ENCODE measurements at regions not wholly inside any gene's neighbourhood (a gene's known extent, or its start where the extent isn't known, plus 50 kb on each side); places are given as distances from the start of the nearest gene placed in this dataset.

GRCh38 chr11:90363739-90364138 is 140.9 kb upstream of the CHORDC1 start:
- TF ChIP-seq CREB1 (IDR thresholded peaks at IDR 0.05; ENCODE audit: low read depth) (no peak), EGR1 (IDR thresholded peaks at IDR 0.05) (no peak), TEAD4 (IDR thresholded peaks at IDR 0.05) (no peak), REST (IDR thresholded peaks at IDR 0.05; ENCODE audit: low read depth) (no peak), USF1 (IDR thresholded peaks at IDR 0.05) (no peak), MAX (IDR thresholded peaks at IDR 0.05) (no peak), TAF1 (IDR thresholded peaks at IDR 0.05; ENCODE audit: low read depth) (no peak)

Data from Ishikawa (cell line).